Epithelial cell of prostate (primary cell): ENCODE measurements at regions not wholly inside any gene's neighbourhood (a gene's known extent, or its start where the extent isn't known, plus 50 kb on each side); places are given as distances from the start of the nearest gene placed in this dataset.

Experiments
- DNase-seq: peaks from one replicate; pipeline ENCODE4 v3.0.0-alpha.2; 2011; ENCODE audit warnings: low read depth, low spot score
- H3K27ac ChIP-seq: fragments of 450-650 bp; 2 replicates; pipeline ENCODE4 v1.5.1; 2017; ENCODE audit warnings: mild to moderate bottlenecking

GRCh38 chrY:14997496-14997895, 473.2 kb downstream of the NLGN4Y start:
- DNase-seq = no peak
- peak overlapping the region; percentile 25 for H3K27ac ChIP-seq

GRCh38 chrY:15000013-15000412, 475.7 kb downstream of the NLGN4Y start:
- H3K27ac ChIP-seq = no peak overlapping the region
- DNase-seq = no peak
